ENCODE measurements at regions not wholly inside any gene's neighbourhood (a gene's known extent, or its start where the extent isn't known, plus 50 kb on each side); places are given as distances from the start of the nearest gene placed in this dataset.

DNA sequence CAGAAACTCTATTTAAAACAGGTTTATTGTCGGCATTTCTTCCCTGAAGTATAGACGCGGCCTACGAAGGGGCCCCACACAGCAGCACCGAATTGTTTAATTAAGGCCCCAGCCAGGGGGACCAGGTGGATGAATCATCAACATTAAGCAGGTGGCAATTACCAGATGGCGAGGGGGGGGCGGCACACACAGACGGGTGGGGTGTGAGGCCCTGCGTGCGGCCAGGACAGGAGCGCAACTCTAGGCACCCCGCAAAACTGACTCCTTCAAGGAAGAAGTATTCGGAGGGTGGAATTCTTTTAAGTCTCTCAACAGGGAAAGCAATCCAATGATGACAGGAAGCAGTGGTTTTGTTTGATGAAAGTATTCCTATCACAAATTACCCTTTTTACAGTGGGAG, 830.4 kb downstream of the GALR1 start:
- H3K27ac ChIP-seq = no peak overlapping the region
- no peak for DNase-seq (ENCODE audit: low spot score)
- TF ChIP-seq, protein P1, sequence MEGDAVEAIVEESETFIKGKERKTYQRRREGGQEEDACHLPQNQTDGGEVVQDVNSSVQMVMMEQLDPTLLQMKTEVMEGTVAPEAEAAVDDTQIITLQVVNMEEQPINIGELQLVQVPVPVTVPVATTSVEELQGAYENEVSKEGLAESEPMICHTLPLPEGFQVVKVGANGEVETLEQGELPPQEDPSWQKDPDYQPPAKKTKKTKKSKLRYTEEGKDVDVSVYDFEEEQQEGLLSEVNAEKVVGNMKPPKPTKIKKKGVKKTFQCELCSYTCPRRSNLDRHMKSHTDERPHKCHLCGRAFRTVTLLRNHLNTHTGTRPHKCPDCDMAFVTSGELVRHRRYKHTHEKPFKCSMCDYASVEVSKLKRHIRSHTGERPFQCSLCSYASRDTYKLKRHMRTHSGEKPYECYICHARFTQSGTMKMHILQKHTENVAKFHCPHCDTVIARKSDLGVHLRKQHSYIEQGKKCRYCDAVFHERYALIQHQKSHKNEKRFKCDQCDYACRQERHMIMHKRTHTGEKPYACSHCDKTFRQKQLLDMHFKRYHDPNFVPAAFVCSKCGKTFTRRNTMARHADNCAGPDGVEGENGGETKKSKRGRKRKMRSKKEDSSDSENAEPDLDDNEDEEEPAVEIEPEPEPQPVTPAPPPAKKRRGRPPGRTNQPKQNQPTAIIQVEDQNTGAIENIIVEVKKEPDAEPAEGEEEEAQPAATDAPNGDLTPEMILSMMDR (IDR thresholded peaks at IDR 0.05) = no peak
- no peak overlapping the region for H3K4me3 ChIP-seq

DNA sequence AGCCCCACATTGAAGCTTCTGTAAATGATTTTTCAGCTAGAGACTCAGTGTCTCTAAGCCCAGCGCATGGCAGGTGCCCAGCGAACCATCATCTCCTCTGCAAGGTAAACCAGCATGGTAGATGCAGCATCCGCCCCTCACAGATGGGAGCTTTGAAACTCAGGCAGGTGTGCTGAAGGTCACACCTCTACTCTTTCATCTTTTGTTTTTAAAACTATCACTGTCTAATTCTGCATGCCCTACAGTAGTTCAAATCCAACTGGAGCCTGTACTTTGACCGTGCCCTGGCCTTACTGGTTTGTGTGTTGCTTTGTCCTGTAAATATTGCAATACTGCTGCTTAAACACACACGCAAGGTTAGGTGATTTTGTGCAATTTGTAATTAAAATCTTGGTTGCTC, 831.1 kb downstream of the GALR1 start:
- Histone ChIP-seq H3K27ac (no peak overlapping the region), H3K4me3 (no peak overlapping the region)
- no peak for DNase-seq (ENCODE audit: low spot score)
- TF ChIP-seq, protein P1 (IDR thresholded peaks at IDR 0.05) = no peak

DNA sequence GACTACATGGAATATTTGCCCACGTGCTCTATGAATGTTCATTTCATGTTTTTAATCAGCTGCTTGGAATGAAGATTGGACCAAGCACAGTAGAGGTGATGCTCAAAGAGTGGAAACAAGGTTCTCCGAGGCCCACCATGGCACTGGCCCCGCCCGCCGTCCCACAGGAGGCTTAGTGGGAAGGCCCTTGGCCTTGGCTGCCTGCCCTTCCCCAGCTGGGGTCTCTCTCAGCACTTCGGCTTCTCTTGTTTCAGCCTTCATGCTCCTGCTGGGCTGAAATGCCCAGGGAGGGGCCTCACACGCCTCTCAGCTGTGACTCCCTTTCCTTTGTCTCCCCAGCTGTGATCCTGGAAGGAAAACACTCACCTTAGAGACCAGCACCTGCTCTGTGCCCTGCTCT, 833.2 kb downstream of the GALR1 start:
- H3K4me3 ChIP-seq = no peak overlapping the region
- no peak overlapping the region for H3K27ac ChIP-seq
- TF ChIP-seq, protein P1 (IDR thresholded peaks at IDR 0.05) = no peak
- DNase-seq (ENCODE audit: low spot score) = no peak

DNA sequence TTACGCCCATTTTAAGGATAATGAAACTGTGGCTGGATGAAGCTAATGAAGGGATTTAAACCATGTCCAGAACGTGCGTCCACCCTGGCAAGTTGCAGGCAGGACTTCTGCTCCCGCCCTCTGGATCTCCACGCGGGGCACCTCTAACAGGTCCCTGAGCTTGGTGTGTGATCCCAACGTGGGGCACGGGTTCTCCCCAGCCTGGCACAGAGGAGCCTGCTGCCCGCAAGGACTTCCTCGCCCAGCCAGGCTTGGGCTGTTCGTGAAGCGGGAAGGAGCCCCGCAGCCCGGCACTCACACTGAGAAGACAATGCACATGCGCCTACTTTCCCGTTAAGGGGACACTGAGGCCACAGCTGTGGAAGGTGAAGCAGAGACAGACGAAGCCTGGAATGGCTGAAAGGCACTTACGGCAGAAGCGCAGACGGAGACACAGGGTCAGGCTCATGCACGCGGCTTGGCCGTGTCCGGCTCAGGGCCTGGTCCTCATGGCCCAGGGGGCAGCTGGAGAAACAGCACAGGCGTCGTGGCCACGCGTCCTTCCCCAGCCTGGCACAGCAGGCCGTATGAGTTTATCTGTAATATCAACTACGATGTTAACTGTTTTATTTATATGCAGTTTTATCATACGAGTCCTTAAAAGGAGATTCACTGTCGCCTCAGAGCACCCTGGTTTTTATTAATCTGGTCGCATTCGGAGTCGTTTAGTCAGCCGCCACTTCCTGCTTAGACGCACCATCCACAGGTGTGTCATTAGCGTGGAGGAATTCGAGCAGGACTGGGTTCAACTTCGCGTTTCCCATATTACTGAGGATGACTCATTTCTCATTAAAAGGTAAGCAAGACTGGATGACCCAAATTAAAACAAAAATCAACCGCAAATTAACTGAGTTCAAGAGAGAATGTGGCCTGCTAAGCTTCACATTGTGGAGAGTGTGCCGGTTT, 835.9 kb downstream of the GALR1 start:
- H3K27ac ChIP-seq = no peak overlapping the region
- DNase-seq (ENCODE audit: low spot score) = no peak
- TF ChIP-seq, protein P1 (IDR thresholded peaks at IDR 0.05) = no peak
- no peak overlapping the region for H3K4me3 ChIP-seq

DNA sequence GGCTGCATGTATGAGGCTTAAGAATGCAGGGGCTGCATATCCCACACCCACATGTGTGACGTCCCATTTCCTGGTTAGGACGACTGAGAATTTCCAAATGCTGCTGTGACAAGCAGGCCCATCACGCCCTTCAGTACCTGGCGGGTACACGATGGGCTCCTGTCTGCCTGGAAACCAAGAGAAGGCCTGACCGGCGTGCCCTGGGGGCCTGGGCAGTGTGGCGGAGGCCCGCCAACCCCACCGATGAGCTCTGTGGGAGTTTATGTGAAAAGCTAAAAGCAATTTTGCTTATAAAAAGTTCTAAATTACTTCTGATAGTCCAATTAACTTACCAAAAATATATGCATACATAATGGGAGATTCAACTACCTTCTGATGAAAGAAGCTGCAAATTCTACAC, 837.3 kb downstream of the GALR1 start:
- DNase-seq (ENCODE audit: low spot score) = no peak
- H3K27ac ChIP-seq = no peak overlapping the region
- H3K4me3 ChIP-seq = no peak overlapping the region
- TF ChIP-seq, protein P1 (IDR thresholded peaks at IDR 0.05) = no peak

DNA sequence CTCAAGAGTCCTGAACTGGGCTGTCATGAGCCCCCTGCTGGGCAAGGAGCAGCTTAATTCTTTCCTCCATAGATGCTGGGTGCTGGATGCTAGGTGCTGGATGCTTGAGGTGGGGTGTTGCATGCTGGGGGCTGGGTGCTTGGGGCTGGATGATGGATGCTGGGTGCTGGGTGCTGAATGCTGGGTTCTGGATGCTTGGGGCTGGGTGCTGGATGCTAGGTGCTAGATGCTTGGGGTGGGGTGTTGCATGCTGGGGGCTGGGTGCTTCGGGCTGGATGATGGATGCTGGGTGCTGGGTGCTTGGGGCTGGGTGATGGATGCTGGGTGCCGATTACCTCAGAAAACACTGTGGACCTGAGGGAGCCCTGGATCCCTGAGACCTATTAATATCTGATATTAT, 837.7 kb downstream of the GALR1 start:
- DNase-seq (ENCODE audit: low spot score) = no peak
- Histone ChIP-seq H3K4me3 (no peak overlapping the region), H3K27ac (no peak overlapping the region)
- TF ChIP-seq, protein P1 (IDR thresholded peaks at IDR 0.05) = no peak

DNA sequence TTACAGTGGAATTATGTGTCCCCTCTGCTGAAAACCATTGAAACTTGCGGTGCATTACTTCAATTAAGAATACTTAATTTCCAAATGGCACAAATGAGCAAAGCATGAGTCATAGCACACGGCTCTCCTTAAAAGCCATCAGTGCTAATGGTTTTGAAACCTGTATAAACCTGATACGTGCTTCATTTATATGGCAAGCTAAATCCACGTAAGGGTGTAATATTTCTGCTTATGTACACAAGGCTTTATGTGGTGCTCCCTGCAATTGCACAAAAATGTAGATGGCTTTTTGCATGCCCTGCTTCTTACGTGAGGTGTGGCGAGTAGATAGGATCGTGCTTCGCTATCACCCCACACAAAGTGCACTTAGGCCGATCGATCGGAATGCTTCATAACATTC, 840.9 kb downstream of the GALR1 start:
- Histone ChIP-seq H3K4me3 (no peak overlapping the region), H3K27ac (no peak overlapping the region)
- DNase-seq (ENCODE audit: low spot score) = no peak
- TF ChIP-seq, protein P1 (IDR thresholded peaks at IDR 0.05) = no peak

Data from coronary artery (tissue), 2 donors.